IPS DF 6.9 (cell line): ENCODE measurements at regions not wholly inside any gene's neighbourhood (a gene's known extent, or its start where the extent isn't known, plus 50 kb on each side); places are given as distances from the start of the nearest gene placed in this dataset.

Experiments
- DNase-seq: peaks from one replicate; pipeline ENCODE4 v3.0.0-alpha.2; 2013; ENCODE audit warnings: low read depth, low spot score
- H3K27ac ChIP-seq: one replicate; pipeline ENCODE4 v1.5.1; 2013; ENCODE audit warnings: low read length, control low read depth
- H3K27me3 ChIP-seq: 2 replicates; pipeline ENCODE4 v1.6.1; 2013; ENCODE audit warnings: mild to moderate bottlenecking, low read length; ENCODE audit not compliant: control insufficient read depth, insufficient read depth
- H3K36me3 ChIP-seq: 2 replicates; pipeline ENCODE4 v1.6.1; 2013; ENCODE audit warnings: low read length; ENCODE audit not compliant: control insufficient read depth, insufficient read depth
- H3K4me1 ChIP-seq: 2 replicates; pipeline ENCODE4 v1.6.1; 2013; ENCODE audit warnings: low read length; ENCODE audit not compliant: control insufficient read depth, insufficient read depth
- H3K4me3 ChIP-seq: 2 replicates; pipeline ENCODE4 v1.5.1; 2013; ENCODE audit warnings: mild to moderate bottlenecking, low read length
- H3K9me3 ChIP-seq: 2 replicates; pipeline ENCODE4 v1.6.1; 2013; ENCODE audit warnings: low read length, inconsistent platforms; ENCODE audit not compliant: control insufficient read depth, insufficient read depth
- WGBS: extraction: QIAGEN DNeasy Blood & Tissue Kit; methylation state at CpG from one replicate; pipeline ENCODE4 v1.1.7; 2013; ENCODE audit warnings: mixed read lengths, missing lambda C conversion rate; ENCODE audit not compliant: insufficient read length, insufficient coverage; 5-methylcytosine and 5-hydroxymethylcytosine counted together

- Histone ChIP-seq H3K36me3 (no peaks in the 10 kb centered on the region), H3K27ac (no peak overlapping the region), H3K27me3 (no peaks in the 10 kb centered on the region), H3K4me3 (no peak overlapping the region), H3K9me3 (no peaks in the 10 kb centered on the region), H3K4me1 (no peaks in the 10 kb centered on the region)
- DNase-seq: no peak
- no CpG with 5 or more reads among the region's 3 CpGs for WGBS
Observed at GRCh38 chr5:106174903-106175302, 1495.8 kb downstream of the EFNA5 start.

DNA sequence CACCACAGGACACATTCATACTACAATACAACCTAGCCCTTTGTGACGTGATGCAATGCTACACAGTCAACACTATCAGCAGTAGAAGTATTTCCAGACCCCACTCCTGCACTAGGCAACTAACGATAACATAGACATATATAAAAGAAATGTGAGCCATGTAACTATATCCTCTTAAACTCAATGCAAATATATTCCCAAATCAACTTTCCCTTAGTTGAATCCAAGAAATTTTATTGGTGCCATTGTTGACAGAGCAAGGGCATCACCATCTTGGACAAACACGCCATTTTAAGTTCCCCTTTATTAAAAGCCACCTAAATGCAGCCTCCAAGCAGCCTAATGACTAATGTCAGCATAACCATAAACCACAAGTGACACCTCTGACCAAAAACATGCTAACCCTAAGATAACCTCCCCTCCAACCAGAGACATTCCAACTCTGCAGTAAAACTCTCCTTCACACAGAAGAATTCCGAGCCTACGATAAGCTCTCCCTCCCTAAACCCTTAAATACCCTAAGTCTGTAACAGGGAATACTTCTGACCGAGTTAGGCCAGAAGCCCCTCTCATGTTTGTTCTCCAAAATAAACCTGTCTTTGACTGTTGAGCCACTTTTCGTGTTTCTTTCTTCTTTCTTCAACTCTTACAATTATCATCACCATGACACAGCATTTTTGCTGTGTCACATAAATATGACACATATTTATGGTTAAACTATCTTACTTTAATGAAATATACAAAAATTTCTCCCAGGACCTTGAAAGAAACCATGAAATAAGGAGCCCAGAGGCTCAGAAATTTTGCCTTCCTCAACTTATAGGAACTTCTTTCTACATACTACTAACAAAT is 1497.8 kb downstream of the EFNA5 start:
- Histone ChIP-seq H3K9me3 (no peaks in the 10 kb centered on the region), H3K36me3 (no peaks in the 10 kb centered on the region), H3K4me1 (no peaks in the 10 kb centered on the region), H3K27ac (no peak overlapping the region), H3K4me3 (no peak overlapping the region), H3K27me3 (no peaks in the 10 kb centered on the region)
- no CpG with 5 or more reads among the region's 7 CpGs for WGBS
- DNase-seq: no peak

- no peak for DNase-seq
- no peak overlapping the region for H3K27ac ChIP-seq
- no peaks in the 10 kb centered on the region for H3K36me3 ChIP-seq
- no peaks in the 10 kb centered on the region for H3K27me3 ChIP-seq
- H3K4me3 ChIP-seq: no peak overlapping the region
- H3K4me1 ChIP-seq: no peaks in the 10 kb centered on the region
- WGBS: no CpG with 5 or more reads among the region's 2 CpGs
- no peaks in the 10 kb centered on the region for H3K9me3 ChIP-seq
Observed at GRCh38 chr5:106171708-106172107, 1499.0 kb downstream of the EFNA5 start.

DNA sequence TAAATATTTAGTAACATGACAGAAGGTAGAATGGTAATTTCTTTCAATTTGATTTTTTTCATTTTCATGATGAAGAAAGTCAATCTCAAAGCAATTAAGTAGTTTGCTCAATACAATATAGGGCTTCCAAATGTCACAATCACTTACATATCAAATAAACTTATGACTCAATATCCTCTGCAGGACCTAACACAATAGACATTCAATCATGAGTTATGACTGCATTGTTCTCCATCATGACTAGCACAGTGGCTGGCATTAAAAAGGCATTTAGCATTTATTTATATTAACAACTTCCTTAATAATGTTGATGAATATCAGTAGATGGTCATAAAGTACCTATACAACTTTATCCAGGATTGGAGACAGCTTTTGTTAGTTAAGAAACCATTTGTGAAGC is 1499.6 kb downstream of the EFNA5 start:
- no peak overlapping the region for H3K27ac ChIP-seq
- H3K4me1 ChIP-seq: no peaks in the 10 kb centered on the region
- no peak overlapping the region for H3K4me3 ChIP-seq
- no peaks in the 10 kb centered on the region for H3K27me3 ChIP-seq
- H3K9me3 ChIP-seq: no peaks in the 10 kb centered on the region
- DNase-seq: no peak
- H3K36me3 ChIP-seq: no peaks in the 10 kb centered on the region

DNA sequence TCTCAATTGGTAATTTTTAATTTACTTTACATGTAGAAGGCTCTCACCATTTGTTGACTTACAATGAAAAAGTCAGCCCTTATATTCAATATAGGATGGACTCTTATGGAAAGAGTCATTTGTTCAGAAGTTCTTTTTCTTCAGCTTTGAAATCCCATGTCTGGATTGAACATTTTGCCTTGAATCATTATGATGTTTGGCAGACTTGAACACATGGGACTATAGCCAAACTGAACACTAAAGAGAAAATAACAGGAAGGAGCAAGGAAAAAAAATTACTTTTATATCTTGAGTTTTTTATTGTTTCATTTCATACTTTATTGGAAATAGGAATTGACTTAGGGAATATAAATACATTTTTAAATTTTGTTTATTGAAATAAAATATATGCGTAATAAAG is 1503.0 kb downstream of the EFNA5 start:
- H3K9me3 ChIP-seq: no peaks in the 10 kb centered on the region
- no peaks in the 10 kb centered on the region for H3K36me3 ChIP-seq
- no peaks in the 10 kb centered on the region for H3K27me3 ChIP-seq
- DNase-seq: no peak
- H3K4me1 ChIP-seq: no peaks in the 10 kb centered on the region
- no peak overlapping the region for H3K27ac ChIP-seq
- WGBS: no CpG with 5 or more reads among the region's 1 CpG
- no peak overlapping the region for H3K4me3 ChIP-seq

- Histone ChIP-seq H3K4me1 (no peaks in the 10 kb centered on the region), H3K36me3 (no peaks in the 10 kb centered on the region), H3K27ac (no peak overlapping the region), H3K9me3 (no peaks in the 10 kb centered on the region), H3K4me3 (no peak overlapping the region), H3K27me3 (no peaks in the 10 kb centered on the region)
- no CpG with 5 or more reads among the region's 12 CpGs for WGBS
- DNase-seq: no peak
Observed at GRCh38 chr5:106163233-106163632, 1507.5 kb downstream of the EFNA5 start.

GRCh38 chr5:106159616-106160015 is 1511.1 kb downstream of the EFNA5 start:
- no CpG with 5 or more reads among the region's 2 CpGs for WGBS
- H3K4me1 ChIP-seq: no peaks in the 10 kb centered on the region
- H3K4me3 ChIP-seq: no peak overlapping the region
- no peaks in the 10 kb centered on the region for H3K36me3 ChIP-seq
- no peak overlapping the region for H3K27ac ChIP-seq
- H3K9me3 ChIP-seq: no peaks in the 10 kb centered on the region
- H3K27me3 ChIP-seq: no peaks in the 10 kb centered on the region
- DNase-seq: no peak

GRCh38 chr5:106154280-106154716 is 1516.4 kb downstream of the EFNA5 start:
- Histone ChIP-seq H3K36me3 (no peaks in the 10 kb centered on the region), H3K27ac (no peak overlapping the region), H3K9me3 (no peaks in the 10 kb centered on the region), H3K4me1 (no peaks in the 10 kb centered on the region), H3K4me3 (no peak overlapping the region), H3K27me3 (no peaks in the 10 kb centered on the region)
- DNase-seq: no peak
- WGBS: no CpG with 5 or more reads among the region's 35 CpGs

DNA sequence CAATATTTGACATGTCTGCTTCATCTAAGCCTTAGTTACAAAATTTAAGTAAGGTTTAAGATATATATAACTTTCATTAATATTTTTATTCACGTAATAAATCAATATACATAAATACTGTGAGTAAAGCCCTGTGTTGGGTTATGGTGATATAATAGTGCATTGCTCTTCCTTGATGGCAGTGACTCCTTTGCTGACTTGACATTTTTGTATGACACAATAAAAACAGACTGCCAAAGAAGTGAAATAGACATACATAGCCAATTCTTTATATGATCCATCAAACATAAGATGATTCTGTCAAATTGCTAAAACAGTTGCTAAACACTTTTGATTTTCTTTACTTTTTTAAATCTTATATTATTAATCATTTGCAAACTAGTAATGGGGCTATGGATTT is 1518.2 kb downstream of the EFNA5 start:
- H3K27me3 ChIP-seq: no peaks in the 10 kb centered on the region
- no peaks in the 10 kb centered on the region for H3K36me3 ChIP-seq
- no peak overlapping the region for H3K27ac ChIP-seq
- no peak overlapping the region for H3K4me3 ChIP-seq
- H3K4me1 ChIP-seq: no peaks in the 10 kb centered on the region
- H3K9me3 ChIP-seq: no peaks in the 10 kb centered on the region
- no peak for DNase-seq
- no CpG with 5 or more reads among the region's 1 CpG for WGBS

DNA sequence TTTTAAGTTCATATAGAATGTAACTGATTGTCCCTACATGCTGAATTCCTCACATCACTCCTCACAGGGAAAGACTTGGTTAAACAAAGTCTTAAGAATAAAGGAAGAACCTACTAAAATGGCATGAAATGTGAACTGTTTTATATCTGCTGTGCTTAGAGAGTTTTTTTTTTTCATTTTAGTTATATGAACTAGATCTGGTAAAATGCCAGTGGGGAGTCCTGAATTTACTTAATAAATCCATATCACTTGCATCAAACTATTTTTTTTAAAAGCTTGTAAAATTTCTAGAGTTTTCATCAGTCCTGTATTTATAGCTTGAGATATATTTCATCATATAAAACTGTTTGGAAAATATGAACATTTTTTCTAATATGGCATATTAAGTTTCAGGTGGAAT is 1528.6 kb downstream of the EFNA5 start:
- no peak for DNase-seq
- Histone ChIP-seq H3K4me3 (no peak overlapping the region), H3K36me3 (no peaks in the 10 kb centered on the region), H3K9me3 (no peaks in the 10 kb centered on the region), H3K27ac (no peak overlapping the region), H3K4me1 (no peaks in the 10 kb centered on the region), H3K27me3 (no peaks in the 10 kb centered on the region)

- H3K9me3 ChIP-seq: no peaks in the 10 kb centered on the region
- H3K27me3 ChIP-seq: no peaks in the 10 kb centered on the region
- no peak overlapping the region for H3K27ac ChIP-seq
- no peak for DNase-seq
- WGBS: no CpG with 5 or more reads among the region's 2 CpGs
- no peak overlapping the region for H3K4me3 ChIP-seq
- no peaks in the 10 kb centered on the region for H3K4me1 ChIP-seq
- H3K36me3 ChIP-seq: no peaks in the 10 kb centered on the region
Observed at GRCh38 chr5:106140101-106140500, 1530.6 kb downstream of the EFNA5 start.
